Epithelial cell of esophagus (primary cell): ENCODE measurements at regions not wholly inside any gene's neighbourhood (a gene's known extent, or its start where the extent isn't known, plus 50 kb on each side); places are given as distances from the start of the nearest gene placed in this dataset.

Experiments used
- DNase-seq: peaks from one replicate; pipeline ENCODE4 v3.0.0; 2010; ENCODE audit warnings: low read depth
- H3K4me3 ChIP-seq: 2 replicates; pipeline ENCODE4 v1.5.1; 2011; ENCODE audit warnings: mild to moderate bottlenecking, low read length, control low read depth
- TF ChIP-seq, protein P1 (sequence below): IDR thresholded peaks from 2 replicates; pipeline ENCODE4 v1.5.1; 2011; ENCODE audit warnings: low read depth, mild to moderate bottlenecking, low read length, control low read depth, inconsistent platforms; ENCODE audit not compliant: insufficient read depth; ENCODE audit errors: missing control alignments

DNA sequence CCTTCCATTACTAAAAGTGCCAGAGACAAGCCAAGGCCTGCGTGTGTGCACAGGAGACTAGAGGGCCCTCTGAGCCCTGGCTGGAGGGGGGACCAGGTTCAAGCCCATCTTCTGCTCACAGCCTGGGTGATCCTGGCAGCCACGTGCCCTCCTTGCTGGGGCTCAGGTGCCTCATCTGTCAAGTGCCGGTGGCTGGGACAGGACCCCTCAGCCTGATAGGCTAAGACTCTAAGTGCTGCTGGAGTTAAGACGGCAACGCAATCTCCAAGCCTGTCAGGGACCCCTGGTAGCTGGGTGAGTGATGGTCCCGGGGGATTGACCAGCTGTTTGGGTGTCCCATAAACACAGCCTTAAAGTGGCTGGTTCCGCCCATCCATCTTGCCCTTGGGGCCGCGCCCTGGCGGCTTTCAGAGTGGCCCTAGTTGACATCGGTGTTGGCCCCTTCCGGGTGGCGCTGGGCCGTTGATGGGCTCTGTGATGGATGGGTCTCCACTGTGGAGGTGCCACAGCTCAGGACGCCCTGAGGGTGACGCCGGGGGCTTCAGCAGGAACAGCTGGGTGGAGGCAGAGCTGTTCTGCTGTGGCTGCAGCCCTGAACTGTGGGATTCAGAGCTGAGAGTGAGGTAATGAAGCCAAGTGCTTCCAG is 136.2 kb downstream of the BARX1 start:
- no peak for DNase-seq
- no peak overlapping the region for H3K4me3 ChIP-seq
- TF ChIP-seq, protein P1, sequence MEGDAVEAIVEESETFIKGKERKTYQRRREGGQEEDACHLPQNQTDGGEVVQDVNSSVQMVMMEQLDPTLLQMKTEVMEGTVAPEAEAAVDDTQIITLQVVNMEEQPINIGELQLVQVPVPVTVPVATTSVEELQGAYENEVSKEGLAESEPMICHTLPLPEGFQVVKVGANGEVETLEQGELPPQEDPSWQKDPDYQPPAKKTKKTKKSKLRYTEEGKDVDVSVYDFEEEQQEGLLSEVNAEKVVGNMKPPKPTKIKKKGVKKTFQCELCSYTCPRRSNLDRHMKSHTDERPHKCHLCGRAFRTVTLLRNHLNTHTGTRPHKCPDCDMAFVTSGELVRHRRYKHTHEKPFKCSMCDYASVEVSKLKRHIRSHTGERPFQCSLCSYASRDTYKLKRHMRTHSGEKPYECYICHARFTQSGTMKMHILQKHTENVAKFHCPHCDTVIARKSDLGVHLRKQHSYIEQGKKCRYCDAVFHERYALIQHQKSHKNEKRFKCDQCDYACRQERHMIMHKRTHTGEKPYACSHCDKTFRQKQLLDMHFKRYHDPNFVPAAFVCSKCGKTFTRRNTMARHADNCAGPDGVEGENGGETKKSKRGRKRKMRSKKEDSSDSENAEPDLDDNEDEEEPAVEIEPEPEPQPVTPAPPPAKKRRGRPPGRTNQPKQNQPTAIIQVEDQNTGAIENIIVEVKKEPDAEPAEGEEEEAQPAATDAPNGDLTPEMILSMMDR: no peak

DNA sequence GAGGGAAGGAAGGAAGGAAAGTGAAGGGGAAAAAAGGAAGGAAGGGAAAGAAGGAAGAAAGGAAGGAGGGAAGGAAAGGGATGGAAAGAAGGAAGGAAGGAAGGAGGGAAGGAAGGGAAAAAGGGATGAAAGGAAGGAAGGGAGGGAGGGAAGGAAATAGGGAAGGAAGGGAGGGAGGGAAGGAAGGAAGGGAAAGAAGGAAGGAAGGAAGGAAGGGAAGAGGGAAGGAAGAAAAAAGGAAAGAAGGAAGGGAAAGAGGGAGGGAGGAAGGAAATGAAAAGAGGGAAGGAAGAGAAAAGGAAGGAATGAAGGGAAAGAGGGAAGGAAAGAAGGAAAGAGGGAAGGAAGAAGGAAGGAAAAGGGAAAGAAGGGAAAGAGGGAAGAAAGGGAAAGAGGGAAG is 136.9 kb downstream of the BARX1 start:
- TF ChIP-seq, protein P1: no peak
- no peak for DNase-seq
- no peak overlapping the region for H3K4me3 ChIP-seq

DNA sequence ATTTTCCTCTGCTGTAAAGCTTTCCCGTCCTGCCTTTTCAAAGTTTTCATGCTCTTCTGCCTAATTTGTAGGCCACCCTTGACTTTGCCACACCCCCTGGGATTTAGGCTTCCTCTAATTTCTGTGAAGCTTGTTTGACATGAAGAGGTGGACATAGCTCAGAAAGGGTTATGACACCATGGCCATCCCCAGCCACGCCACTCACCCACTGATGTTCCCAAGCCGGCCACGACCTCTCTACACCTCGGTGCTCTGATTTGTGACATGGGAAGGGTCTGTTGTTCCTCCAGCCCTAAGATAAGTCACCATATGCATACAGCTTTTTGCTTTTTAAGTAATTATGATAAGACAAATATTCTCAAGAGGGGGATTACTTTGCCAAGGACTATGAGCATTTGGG is 139.5 kb downstream of the BARX1 start:
- TF ChIP-seq, protein P1: no peak
- no peak overlapping the region for H3K4me3 ChIP-seq
- no peak for DNase-seq

DNA sequence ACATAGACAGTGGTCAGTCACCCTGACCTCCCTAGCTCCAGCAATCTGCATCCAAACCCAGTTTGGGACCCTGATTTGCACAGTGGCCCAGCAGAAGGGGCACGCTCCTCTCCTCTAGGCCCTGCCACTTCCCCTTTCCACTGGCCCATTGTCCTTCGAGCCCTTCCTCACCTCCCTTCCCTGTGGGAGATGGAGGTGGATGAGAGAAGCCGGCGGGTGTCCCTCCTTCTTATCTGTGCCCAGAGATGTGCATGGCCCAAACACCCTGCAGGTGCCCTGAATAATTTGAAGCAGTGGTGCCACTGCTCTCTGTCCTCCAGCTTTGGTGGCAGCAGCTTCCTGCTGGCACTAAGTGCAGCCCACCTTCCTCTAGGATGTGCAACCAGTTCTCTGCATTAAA is 140.0 kb downstream of the BARX1 start:
- TF ChIP-seq, protein P1: no peak
- H3K4me3 ChIP-seq: no peak overlapping the region
- DNase-seq: no peak

DNA sequence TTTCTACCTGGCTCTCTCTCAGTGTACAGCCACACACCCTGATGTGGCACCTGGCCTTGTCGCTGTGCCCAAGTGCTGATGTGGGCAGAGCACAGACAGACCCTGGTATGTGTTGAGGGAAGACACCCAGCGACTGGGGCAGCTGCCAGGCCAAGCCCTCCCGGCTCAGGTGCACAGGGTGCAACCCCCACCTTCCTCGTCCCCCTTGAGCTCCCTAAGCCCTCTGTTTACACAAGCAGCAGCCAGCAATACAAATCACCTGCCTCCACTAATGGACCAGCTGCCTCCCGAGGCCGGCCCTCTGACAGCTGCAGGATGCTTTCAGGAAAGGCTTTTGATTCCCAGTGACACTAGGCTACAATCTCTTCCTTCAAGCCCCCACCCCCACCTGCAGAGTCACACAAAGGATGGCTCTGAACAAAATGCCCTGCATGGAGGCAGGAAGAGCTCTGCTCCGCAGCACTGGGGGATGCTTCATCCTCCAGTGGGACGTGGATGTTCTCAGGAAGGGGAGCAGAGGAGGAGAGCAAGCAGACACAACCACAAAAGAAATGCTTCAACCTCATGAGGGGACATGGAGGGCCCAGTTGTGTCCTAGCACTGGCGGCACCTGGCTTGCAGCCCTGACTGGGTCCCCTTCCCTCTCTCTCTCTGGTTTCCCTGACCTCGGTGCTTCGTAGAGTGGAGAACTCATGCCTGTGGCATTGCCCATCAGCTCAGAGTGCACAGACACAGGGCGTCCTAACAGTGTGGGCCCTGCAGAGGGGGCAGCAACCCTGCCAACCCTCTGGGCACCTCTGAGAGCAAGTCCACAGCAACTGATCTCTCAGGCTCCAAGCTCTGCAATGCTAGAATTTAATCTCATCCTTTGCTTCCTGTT is 140.8 kb downstream of the BARX1 start:
- TF ChIP-seq, protein P1: no peak
- DNase-seq: no peak

DNA sequence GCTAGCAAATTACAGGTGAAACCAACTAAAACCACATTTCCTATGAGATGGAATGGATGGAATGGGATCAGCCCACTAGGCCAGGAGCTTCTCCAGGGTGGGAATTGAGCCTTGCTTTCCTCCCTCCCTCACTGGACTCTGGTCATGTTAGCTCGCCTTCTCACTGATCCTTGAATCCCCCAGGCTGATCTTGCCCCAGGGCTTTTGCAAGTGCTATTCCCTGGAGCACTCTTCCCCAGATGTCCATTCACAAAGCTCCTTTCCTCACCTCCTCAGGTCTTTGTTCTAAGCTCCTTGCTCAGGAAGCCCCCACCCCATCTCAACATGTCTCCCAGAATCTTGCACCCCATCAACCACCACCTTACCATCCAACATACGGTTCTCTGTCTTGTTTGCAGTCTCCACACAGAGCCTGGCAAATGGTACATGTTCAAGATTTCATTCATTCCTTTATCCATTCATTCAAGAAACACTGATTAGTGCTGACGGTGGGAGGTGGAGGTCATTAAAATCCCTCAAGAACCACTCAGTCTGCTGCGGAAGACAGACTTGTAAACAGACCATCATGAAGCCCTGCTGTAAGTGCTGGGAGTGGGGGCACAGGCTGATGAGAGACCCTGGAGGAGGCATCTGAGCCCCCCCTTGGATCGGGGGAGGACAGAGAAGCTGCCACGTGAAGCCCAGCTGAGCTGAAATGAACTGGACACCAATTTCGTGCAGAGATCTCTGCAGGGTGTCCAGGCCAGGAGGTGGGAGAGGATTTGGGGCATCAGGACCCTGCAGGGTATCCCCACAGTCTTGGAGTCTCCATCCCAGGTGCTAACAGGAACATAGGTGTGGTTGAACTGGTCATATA is 141.7 kb downstream of the BARX1 start:
- no peak overlapping the region for H3K4me3 ChIP-seq
- TF ChIP-seq, protein P1: no peak
- DNase-seq: no peak

More for the DNA sequence above, 140.8 kb downstream of the BARX1 start:
- H3K4me3 ChIP-seq: no peak overlapping the region
